ENCODE measurements at regions not wholly inside any gene's neighbourhood (a gene's known extent, or its start where the extent isn't known, plus 50 kb on each side); places are given as distances from the start of the nearest gene placed in this dataset.

DNA sequence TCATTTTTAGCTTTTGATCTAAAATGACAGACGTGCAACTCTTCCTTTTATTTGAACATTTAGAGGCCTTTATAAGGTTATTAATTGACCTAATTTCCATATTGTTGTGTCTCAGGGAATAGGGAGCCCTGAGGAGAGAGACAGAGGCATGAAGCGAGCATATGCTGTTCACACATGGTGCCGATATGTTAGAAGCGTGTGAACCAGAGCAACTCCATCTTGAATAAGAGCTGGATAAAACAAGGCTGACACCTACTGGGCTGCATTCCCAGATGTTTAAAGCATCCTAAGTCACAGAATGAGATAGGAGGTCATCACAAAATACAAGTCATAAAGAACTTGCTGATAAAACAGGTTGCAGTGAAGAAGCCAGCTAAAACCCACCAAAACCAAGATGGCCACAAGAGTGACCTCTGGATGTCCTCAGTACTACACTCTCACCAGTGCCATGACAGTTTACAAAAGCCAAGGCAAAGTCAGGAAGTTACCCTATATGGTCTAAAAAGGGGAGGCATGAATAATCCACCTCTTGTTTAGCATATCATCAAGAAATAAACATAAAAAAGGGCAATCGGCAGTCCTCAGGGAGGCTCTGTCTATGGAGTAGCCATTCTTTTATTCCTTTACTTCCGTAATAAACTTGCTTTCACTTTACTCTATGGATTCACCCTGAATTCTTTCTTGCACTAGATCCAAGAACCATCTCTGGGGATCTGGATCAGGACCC, 80.1 kb downstream of the SEC61G start (continued):
- TF ChIP-seq, protein P1, sequence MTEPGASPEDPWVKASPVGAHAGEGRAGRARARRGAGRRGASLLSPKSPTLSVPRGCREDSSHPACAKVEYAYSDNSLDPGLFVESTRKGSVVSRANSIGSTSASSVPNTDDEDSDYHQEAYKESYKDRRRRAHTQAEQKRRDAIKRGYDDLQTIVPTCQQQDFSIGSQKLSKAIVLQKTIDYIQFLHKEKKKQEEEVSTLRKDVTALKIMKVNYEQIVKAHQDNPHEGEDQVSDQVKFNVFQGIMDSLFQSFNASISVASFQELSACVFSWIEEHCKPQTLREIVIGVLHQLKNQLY (CRISPR knock-in tag; IDR thresholded peaks at IDR 0.05) = no peak
- TF ChIP-seq, protein P2, sequence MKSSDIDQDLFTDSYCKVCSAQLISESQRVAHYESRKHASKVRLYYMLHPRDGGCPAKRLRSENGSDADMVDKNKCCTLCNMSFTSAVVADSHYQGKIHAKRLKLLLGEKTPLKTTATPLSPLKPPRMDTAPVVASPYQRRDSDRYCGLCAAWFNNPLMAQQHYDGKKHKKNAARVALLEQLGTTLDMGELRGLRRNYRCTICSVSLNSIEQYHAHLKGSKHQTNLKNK (CRISPR knock-in tag; IDR thresholded peaks at IDR 0.05) = no peak
- TF ChIP-seq FOXP1 (CRISPR knock-in tag; IDR thresholded peaks at IDR 0.05; ENCODE audit: borderline replicate concordance) (no peak), RELA (CRISPR knock-in tag; IDR thresholded peaks at IDR 0.05; ENCODE audit: borderline replicate concordance) (no peak), ZNF423 (CRISPR knock-in tag; IDR thresholded peaks at IDR 0.05) (no peak), KAT7 (CRISPR knock-in tag; IDR thresholded peaks at IDR 0.05; ENCODE audit: borderline replicate concordance) (no peak), RORB (CRISPR knock-in tag; IDR thresholded peaks at IDR 0.05) (no peak), GABPB1 (CRISPR knock-in tag; IDR thresholded peaks at IDR 0.05) (no peak), TCF7 (CRISPR knock-in tag; IDR thresholded peaks at IDR 0.05; ENCODE audit: low read depth) (no peak), ZNF263 (CRISPR knock-in tag; IDR thresholded peaks at IDR 0.05; ENCODE audit: low read depth) (no peak), ZNF416 (CRISPR knock-in tag; IDR thresholded peaks at IDR 0.05) (no peak), ATF2 (CRISPR knock-in tag; IDR thresholded peaks at IDR 0.05; ENCODE audit: borderline replicate concordance, low read depth) (no peak)
- TF ChIP-seq, protein P3, sequence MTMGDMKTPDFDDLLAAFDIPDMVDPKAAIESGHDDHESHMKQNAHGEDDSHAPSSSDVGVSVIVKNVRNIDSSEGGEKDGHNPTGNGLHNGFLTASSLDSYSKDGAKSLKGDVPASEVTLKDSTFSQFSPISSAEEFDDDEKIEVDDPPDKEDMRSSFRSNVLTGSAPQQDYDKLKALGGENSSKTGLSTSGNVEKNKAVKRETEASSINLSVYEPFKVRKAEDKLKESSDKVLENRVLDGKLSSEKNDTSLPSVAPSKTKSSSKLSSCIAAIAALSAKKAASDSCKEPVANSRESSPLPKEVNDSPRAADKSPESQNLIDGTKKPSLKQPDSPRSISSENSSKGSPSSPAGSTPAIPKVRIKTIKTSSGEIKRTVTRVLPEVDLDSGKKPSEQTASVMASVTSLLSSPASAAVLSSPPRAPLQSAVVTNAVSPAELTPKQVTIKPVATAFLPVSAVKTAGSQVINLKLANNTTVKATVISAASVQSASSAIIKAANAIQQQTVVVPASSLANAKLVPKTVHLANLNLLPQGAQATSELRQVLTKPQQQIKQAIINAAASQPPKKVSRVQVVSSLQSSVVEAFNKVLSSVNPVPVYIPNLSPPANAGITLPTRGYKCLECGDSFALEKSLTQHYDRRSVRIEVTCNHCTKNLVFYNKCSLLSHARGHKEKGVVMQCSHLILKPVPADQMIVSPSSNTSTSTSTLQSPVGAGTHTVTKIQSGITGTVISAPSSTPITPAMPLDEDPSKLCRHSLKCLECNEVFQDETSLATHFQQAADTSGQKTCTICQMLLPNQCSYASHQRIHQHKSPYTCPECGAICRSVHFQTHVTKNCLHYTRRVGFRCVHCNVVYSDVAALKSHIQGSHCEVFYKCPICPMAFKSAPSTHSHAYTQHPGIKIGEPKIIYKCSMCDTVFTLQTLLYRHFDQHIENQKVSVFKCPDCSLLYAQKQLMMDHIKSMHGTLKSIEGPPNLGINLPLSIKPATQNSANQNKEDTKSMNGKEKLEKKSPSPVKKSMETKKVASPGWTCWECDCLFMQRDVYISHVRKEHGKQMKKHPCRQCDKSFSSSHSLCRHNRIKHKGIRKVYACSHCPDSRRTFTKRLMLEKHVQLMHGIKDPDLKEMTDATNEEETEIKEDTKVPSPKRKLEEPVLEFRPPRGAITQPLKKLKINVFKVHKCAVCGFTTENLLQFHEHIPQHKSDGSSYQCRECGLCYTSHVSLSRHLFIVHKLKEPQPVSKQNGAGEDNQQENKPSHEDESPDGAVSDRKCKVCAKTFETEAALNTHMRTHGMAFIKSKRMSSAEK (CRISPR knock-in tag; IDR thresholded peaks at IDR 0.05; ENCODE audit: borderline replicate concordance) = 0 out of 2 replicates have a peak, but pooled peaks have one; percentile 29

- H3K4me3 Mint-ChIP-seq = no peak overlapping the region
- DNase-seq (ENCODE audit: low spot score) (no peak), ATAC-seq (peak; percentile 84)
- no peaks in the 10 kb centered on the region; the same call in 1 of the 2 replicates for H3K36me3 Mint-ChIP-seq
- no peak for TF ChIP-seq NFE2L1 (CRISPR knock-in tag; IDR thresholded peaks at IDR 0.05)
- TF ChIP-seq PREB (CRISPR knock-in tag; IDR thresholded peaks at IDR 0.05; ENCODE audit: borderline replicate concordance) = no peak
- no peak for TF ChIP-seq ZNF232 (CRISPR knock-in tag; IDR thresholded peaks at IDR 0.05)
- no peaks in the 10 kb centered on the region; the same call in 1 of the 2 replicates for H3K27me3 Mint-ChIP-seq (ENCODE audit: low read depth)
- H3K27ac Mint-ChIP-seq = no peak overlapping the region
- ChIA-PET POLR2A (no interaction called here), CTCF (no interaction called here)
- H3K9me3 Mint-ChIP-seq = peaks cover 10% of the 10 kb centered on the region; the same call in 1 of the 2 replicates
- H3K4me1 Mint-ChIP-seq = peaks cover 47% of the 10 kb centered on the region
These were observed 84.1 kb downstream of the SEC61G start for GRCh38 chr7:54674891-54675290.

Data from WTC11 (cell line).